ENCODE measurements at regions not wholly inside any gene's neighbourhood (a gene's known extent, or its start where the extent isn't known, plus 50 kb on each side); places are given as distances from the start of the nearest gene placed in this dataset.

DNA sequence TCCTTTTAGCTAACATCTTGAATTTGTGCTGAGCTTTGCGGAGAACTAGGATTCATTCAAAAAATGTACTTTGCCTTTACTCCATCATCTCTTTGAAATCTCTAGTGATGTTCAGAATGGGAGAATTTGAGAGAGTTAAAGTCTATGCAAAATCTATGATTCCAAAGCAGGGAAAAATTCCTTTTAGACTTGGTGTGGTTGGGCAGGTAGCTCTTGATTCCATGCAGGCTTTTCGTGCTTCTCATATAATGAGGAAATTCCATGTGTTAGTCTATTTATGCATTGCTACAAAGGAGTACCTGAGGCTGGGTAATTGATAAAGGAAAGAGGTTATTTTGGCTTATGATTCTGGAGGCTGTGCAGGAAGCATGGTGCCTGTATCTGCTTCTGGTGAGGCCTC, 258.9 kb upstream of the EPHA4 start:
- H3K23ac ChIP-seq (ENCODE audit: insufficient read length) = no peak overlapping the region
- H4K20me1 ChIP-seq (replicated peaks in 1 of 2; ENCODE audit: control insufficient read depth in 1 of 2, insufficient read depth in 2 of 2, low read length in 2 of 2) = no peaks in the 10 kb centered on the region
- no peak overlapping the region for H2BK120ac ChIP-seq (replicated peaks; ENCODE audit: low read depth, low read length)
- H2BK20ac ChIP-seq (ENCODE audit: low read length) = no peak overlapping the region
- 89% methylated on average over 2 of the region's 2 CpGs; no CpG with 5 or more reads in 1 of the 2 experiments for WGBS, 2 experiments (ENCODE audit: extremely low coverage in 1 of 2, insufficient coverage in 1 of 2, insufficient read length in 1 of 2, insufficient replicate concordance in 2 of 2, low coverage in 1 of 2, low lambda C conversion rate in 2 of 2, missing lambda C conversion rate in 1 of 2)
- H3K36me3 ChIP-seq (ENCODE audit: control insufficient read depth in 2 of 4, insufficient read depth in 4 of 4, low read length in 3 of 4) = no peaks in the 10 kb centered on the region
- no peak overlapping the region for H3K56ac ChIP-seq (replicated peaks; ENCODE audit: insufficient read length, low read depth, low read length)
- no peaks in the 10 kb centered on the region for H3K79me2 ChIP-seq (ENCODE audit: control insufficient read depth in 1 of 2, insufficient read depth in 2 of 2, low read length in 2 of 2)
- no peak overlapping the region for H4K8ac ChIP-seq (ENCODE audit: extremely low read depth, insufficient read depth, low read length)
- no peak overlapping the region for H3K4me2 ChIP-seq (ENCODE audit: insufficient read depth in 1 of 2, low read depth in 2 of 2, low read length in 2 of 2)
- H2BK5ac ChIP-seq (ENCODE audit: low read depth, low read length) = no peak overlapping the region
- H3K18ac ChIP-seq (ENCODE audit: extremely low read depth, low read length) = no peak overlapping the region
- no peak overlapping the region for H3K27ac ChIP-seq (ENCODE audit: low read depth, low read length)
- no peaks in the 10 kb centered on the region for H3K79me1 ChIP-seq (ENCODE audit: low read depth, low read length)
- no peak overlapping the region for H4K91ac ChIP-seq (replicated peaks; ENCODE audit: insufficient read length, low read length)
- no peak overlapping the region for H2BK15ac ChIP-seq (ENCODE audit: low read length)
- DNase-seq (ENCODE audit: low read depth in 1 of 2, low spot score in 2 of 2) (no peak), FAIRE-seq (no peak)
- POLR2A ChIA-PET (ENCODE audit: partially characterized antibody) = interaction anchor here (0.6 kb wide), 1 partner anchor 57 kb away, joined by 4 read pairs; no protein-coding TSS in a partner anchor
- no peaks in the 10 kb centered on the region for H3K27me3 ChIP-seq (replicated peaks in 1 of 4; ENCODE audit: control insufficient read depth in 3 of 4, extremely low read depth in 1 of 4, insufficient read depth in 3 of 4, low read length in 3 of 4)
- H3K4me3 ChIP-seq (ENCODE audit: extremely low read depth in 1 of 4, insufficient read depth in 2 of 4, low read depth in 3 of 4, low read length in 4 of 4) = no peak overlapping the region
- no peaks in the 10 kb centered on the region for H3K9me3 ChIP-seq (ENCODE audit: insufficient read depth in 2 of 2, low read depth in 1 of 2, low read length in 1 of 2)
- no peak overlapping the region for H3K14ac ChIP-seq (ENCODE audit: insufficient read length)
- H3K9ac ChIP-seq (replicated peaks in 1 of 4; ENCODE audit: extremely low read depth in 1 of 4, low read depth in 3 of 4, low read length in 3 of 4) = no peak overlapping the region
- H2BK12ac ChIP-seq (ENCODE audit: low read depth, low read length) = no peak overlapping the region
- H2AFZ ChIP-seq (ENCODE audit: low read length) = no peak overlapping the region
- TF ChIP-seq BCL11A (IDR thresholded peaks at IDR 0.05; ENCODE audit: low read depth in 2 of 2, low read length in 2 of 2) = no peak
- TF ChIP-seq RBBP5 (IDR thresholded peaks at IDR 0.05; ENCODE audit: borderline replicate concordance, low read depth, low read length) = no peak
- TF ChIP-seq JUN (IDR thresholded peaks at IDR 0.05; ENCODE audit: low read depth, low read length) = no peak
- no peak for TF ChIP-seq ASH2L (IDR thresholded peaks at IDR 0.05; ENCODE audit: low read length)
- TF ChIP-seq EGR1 (IDR thresholded peaks at IDR 0.05; ENCODE audit: borderline replicate concordance, low read depth, low read length) = no peak
- no peak for TF ChIP-seq CEBPB (IDR thresholded peaks at IDR 0.05; ENCODE audit: low read depth, low read length)
- TF ChIP-seq HDAC2 (IDR thresholded peaks at IDR 0.05; ENCODE audit: borderline replicate concordance in 1 of 2, low read depth in 2 of 2, low read length in 2 of 2) = no peak
- TF ChIP-seq CTBP2 (IDR thresholded peaks at IDR 0.05; ENCODE audit: borderline replicate concordance, insufficient read depth, insufficient read length, low read length) = no peak
- no peak for TF ChIP-seq E2F6 (IDR thresholded peaks at IDR 0.05)
- no peak for TF ChIP-seq YY1 (IDR thresholded peaks at IDR 0.05; ENCODE audit: low read depth, low read length)
- TF ChIP-seq MAFK (IDR thresholded peaks at IDR 0.05; ENCODE audit: low read depth, low read length) = no peak
- TF ChIP-seq SIX5 (IDR thresholded peaks at IDR 0.05; ENCODE audit: low read depth, low read length) = no peak
- TF ChIP-seq KDM4A (IDR thresholded peaks at IDR 0.05; ENCODE audit: low read depth, low read length, severe bottlenecking) = no peak
- TF ChIP-seq HDAC6 (IDR thresholded peaks at IDR 0.05; ENCODE audit: low read depth, low read length) = no peak
- CTCF ChIA-PET (ENCODE audit: partially characterized antibody) = no interaction called here
- no peak overlapping the region for H4K5ac ChIP-seq (ENCODE audit: insufficient read length, low read depth, low read length)
- H3K4me1 ChIP-seq (replicated peaks in 1 of 4; ENCODE audit: control insufficient read depth in 3 of 4, insufficient read depth in 4 of 4, low read length in 3 of 4) = no peaks in the 10 kb centered on the region
- H3K23me2 ChIP-seq (ENCODE audit: low read depth, low read length) = no peaks in the 10 kb centered on the region
- H2AK5ac ChIP-seq (ENCODE audit: low read depth, low read length) = no peak overlapping the region
- no peak overlapping the region for H3K4ac ChIP-seq (replicated peaks; ENCODE audit: insufficient read length, low read depth, low read length)

All from H1 (cell line).